NCI-H82 treated with DMSO at 0.1 percent for 48 hours (cell line): ENCODE measurements at regions not wholly inside any gene's neighbourhood (a gene's known extent, or its start where the extent isn't known, plus 50 kb on each side); places are given as distances from the start of the nearest gene placed in this dataset.
"Not testable (repeated sequence)": the region's sequence is repeated elsewhere in the genome, so short reads cannot be mapped to it uniquely, and the experiment has no call there.

Experiments used
- DNase-seq: peaks from one replicate; lab custom pipeline; 2025; ENCODE audit not compliant: unreplicated experiment; lab: John Stamatoyannopoulos, UW

DNA sequence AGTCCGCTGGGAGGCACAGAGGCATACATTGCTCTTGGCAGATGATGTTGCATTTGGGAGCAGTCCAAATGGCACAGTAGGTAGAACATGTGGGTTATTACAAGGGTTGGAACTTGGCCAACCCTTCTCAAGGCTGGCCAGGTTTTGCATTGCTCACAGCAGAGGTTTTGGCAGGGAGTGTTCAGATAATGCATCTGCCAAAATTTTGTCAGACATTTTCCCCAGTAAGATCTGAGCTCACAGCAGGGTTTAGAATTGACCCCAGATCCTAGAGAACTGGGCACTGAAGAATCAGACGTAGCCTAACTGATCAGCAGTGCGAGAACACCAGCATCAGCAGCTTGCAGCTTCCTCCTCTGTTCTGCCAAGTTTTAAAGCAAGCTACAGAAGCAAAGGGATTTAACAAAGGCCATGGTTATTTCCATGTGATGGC is 468.8 kb upstream of the KIF2B start:
- DNase-seq = no peak

DNA sequence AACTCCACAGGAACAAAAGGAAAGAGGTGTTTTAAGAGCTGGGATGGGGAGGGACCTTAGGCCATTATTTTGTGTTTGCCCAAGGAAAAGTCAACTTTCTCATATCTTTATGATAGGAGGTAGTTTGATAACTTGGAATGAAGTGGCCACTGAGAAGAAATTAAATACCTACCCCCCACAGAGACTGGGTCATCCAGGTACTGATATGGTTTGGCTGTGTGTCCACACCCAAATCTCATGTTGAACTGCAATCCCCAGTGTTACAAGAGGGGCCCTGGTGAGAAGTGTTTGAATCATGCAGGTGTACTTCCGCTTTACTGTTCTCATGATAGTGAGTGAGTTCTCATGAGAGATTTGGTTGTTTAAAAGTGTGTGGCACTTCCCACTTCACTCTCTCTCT is 477.9 kb upstream of the KIF2B start:
- no peak for DNase-seq

DNA sequence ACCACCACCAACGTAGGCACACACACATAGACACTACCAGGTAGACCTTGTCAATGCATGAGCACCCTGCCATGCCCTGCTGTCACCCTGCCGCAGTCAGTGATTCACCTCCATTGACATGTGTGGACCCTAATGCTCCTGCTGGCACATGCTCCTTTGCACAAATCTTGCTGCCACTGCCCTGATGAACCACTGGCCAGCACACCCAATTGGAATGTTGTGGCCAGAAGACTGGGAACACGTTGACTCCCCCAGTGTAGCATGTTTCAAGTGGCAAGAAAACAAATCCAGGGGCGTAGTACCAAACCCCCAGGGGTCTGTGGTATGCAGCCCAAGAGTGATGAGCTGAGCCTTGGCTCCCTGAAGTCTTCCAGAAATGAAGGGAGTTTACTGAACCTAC is 486.4 kb upstream of the KIF2B start:
- no peak for DNase-seq

DNA sequence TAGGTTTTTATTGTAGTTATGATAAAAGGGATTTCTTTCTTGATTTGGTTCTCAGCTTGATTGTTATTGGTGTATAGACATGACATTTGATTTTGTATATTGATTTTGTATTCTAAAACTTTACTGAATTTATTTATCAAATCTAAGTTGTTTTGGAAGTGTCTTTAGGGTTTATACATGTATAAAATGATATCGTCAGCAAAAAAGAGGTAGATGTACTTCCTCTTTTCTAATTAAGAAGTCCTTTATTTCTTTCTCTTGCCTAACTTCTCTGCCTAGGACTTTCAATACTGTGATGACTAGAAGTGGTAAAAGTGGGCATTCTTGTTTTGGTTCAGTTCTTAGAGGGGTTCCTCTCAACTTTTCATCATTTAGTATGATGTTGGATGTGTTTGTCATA is 487.3 kb upstream of the KIF2B start:
- DNase-seq = no peak

DNA sequence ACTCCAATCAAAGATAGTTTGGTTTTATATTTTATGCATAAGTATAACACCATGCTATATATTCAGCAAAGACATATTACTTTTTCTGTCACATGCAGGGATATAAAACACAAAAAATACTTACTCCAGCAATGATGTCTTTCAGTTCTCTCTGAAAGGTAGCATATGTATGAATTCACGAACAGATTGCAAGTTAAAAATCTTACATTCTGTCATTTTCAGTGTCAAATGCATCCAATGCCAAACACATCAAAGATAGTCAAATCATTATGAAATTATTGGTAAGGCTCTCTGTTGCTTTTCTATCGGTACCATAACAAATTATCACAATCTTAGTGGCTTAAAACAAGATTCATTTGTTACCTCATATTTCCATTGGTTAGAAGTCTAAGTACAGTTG is 492.0 kb upstream of the KIF2B start:
- no peak for DNase-seq

DNA sequence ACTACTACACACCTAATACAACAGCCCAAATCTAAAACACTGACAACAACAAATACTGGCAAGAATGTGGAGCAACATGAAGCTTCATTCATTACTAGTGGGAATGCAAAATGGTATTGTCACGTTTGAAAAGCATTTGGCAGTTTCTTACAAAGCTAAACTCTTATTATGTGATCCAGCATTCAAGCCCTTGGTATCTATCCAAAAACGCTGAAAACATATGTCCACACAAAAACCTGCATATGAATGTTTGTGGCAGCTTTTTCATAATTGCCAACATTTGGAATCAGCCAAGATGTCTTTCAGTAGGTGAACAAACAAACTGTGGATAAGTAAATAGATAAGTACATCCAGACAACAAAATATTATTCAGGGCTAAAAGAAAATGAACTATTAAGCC is 501.1 kb upstream of the KIF2B start:
- no peak for DNase-seq

DNA sequence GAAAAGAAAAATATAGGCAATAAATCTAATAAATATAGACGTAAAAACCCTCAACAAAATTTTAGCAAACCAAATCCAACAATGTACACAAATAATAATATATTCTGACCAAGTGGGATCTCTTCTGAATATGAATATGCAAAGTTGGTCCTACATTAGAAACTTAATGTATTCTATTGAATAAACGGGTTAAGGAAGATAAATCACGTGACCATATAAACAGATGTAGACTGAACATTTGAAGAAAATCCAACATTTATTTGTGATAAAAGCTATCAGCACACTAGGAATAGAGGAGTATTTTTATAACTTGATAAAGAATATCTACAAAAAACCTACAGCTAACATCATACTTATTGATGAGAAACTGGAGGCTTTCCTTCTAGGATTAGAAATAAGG is 502.8 kb upstream of the KIF2B start:
- DNase-seq = no peak

DNA sequence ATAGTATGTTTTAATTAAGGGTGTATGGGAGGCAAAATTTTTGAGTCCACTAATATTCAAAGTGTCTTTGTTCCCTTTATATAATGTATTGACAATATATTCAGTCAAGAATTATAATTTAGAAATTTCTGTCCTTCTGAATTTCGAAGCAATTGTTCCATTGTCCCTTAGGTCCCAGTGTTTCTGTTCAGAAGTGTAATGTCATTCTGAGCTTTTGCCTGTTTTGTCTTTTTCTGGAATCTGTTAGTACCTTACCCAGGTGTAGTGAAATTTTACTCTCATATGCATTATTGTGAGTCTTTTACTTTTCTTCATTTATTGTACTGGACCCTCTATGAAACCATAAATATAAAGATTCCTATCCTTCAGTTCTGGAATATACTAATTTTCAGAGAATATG is 505.7 kb upstream of the KIF2B start:
- no peak for DNase-seq

DNA sequence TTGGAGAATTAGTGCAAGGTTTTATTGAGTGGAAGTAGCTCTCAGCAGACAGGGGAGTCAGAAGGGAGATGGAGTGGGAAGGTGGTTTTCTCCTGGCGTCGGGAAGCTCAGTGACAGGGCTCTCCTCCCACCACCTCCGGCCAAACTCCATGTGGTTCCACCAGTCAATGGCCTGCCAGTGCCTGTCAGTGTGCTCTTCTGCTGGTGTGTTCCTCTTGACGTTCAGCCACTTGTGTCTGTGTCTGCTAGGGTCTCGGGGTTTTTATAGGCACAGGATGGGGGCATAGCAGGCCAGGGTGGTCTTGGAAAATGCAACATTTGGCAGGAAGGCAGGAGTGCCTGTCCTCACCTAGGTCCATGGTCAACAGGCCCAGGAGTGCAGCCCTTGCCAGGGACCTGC is 506.7 kb upstream of the KIF2B start:
- DNase-seq = no peak

DNA sequence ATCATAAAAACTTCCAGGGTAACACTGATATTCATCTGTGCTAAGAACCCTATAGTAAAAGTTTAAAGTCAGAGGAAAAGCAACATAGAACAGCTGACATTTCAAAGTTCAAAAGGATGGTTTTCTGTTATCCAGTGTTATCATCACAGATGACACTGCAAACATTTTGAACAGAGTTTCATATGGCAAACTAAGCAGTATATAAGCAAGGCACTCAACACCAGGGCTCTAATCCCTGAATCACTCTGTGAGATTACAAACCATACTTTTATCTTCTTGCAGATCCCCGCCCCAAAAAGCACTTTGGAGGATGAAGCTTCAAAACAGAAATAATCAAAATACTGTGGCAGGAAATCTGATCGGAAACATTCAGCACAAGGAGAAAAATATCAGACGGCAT is 508.2 kb upstream of the KIF2B start:
- DNase-seq = no peak

DNA sequence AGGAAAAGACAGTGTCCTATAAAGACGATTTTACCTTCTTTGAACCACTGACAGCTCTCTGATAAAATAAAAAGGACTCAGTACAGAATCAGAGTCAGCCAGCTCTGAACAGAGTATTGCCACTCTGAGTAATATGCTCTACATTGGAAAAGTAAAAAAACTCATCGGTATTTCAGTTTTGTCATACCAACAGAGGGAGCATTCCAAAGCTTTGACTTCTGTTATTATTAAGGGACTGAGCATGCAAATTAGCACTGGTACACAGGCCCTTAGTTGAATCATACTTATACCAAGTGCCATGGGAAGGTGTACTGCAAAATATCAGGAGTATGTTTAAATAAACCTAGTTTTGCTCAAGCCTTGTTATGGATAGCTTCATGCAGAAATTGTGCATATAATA is 509.0 kb upstream of the KIF2B start:
- no peak for DNase-seq

DNA sequence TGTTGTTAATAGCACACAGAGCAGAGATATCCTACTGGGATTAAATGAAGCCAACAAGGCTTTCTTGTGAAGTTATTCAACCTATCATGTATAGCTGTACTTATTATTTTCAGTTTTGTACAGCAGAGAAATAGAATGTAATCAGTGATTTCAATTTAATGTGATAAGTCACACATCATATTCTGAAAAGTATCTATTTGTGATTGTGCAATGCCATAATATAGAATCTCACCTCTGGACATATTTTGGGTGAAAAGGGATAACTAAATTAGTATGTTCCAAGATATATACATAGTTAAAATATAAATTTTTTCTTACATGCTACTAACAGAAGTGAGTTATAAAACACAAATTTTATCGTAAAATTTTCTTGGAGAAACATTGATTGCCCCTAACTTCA is 544.3 kb upstream of the KIF2B start:
- DNase-seq = no peak

DNA sequence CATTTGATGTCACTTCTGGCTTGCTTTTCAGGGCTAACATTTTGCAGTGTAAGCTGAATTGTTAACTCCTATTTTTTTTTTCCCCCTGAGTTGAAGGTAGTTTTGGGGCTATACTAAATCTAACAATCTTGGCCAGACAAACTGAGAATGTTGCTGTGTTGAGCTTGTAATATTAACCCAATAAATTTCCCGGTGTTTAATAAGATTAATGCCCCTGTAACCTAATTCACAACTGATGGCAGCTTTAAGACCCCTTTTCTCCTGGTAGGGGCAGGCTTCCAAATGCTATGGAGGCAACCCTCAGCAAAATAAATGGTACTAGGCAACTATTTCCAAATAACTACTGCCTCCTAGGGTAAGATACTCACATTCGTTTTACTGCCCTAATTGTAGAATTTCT is 549.6 kb upstream of the KIF2B start:
- DNase-seq = no peak

DNA sequence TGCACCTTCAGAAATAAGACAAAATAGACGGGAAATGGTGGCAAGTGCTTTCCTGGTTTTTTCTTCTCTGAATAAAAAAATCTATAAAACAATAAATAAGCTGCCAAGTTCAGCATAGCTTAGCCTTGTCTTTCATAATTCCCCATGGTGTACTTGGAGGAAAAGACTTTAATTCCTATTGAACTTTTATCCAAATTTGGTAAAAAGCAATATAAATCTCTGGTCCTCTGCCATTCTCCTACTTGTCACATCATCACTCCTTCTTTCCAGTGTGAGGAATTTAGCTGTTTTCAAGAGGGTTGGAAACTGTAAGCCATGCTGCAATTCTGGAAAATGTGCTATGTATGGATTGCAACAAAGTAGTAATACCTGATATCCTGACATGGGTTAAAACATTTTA is 551.8 kb upstream of the KIF2B start:
- no peak for DNase-seq

DNA sequence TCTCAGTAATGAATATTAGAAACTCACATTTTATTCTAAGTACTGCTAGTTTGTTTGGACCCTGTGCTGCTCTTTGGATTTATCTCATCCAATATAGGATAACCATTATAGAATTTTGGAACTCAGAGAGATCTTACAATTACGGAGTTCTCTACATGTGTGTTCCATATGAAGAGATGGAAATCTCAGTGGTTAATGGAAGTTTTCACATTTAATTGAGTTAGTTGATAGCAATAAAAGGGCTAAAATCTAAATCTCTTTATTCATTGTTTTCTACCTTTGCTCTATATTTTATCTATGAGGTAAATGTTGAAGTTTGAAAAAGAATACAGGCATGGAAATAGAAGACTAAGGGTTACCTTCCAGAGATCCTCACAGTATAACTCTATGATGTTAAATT is 558.0 kb upstream of the KIF2B start:
- no peak for DNase-seq

DNA sequence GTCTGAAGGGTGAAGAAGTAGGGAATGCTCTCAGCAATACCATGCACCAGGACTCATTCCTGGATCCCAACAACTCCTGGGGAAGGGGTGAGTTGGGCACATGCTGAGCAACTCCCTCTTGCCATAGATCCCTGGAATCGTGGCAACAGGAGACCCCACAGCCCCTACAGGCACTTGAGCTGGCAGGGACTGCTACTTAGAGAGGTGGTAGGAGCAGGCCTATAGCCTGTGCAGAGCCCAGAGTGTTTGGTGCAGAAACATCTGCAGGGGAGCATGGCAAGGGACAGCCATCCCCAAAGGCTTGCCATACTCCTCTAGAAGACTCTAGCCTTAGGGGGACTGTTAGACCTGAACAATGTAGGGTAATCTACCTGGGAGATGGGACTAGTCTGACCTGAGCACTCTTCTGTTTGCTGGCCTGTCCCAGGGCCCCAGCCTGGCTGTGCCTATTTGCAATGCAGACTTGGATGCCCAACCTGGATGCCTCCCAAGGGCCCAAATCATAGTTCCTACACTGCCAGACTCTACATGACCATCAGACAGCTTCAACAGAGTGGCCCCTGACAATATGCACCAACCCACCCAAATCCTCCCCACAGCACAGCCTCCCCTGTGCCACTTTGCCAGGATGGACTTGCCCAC is 568.6 kb upstream of the KIF2B start:
- DNase-seq = no peak

DNA sequence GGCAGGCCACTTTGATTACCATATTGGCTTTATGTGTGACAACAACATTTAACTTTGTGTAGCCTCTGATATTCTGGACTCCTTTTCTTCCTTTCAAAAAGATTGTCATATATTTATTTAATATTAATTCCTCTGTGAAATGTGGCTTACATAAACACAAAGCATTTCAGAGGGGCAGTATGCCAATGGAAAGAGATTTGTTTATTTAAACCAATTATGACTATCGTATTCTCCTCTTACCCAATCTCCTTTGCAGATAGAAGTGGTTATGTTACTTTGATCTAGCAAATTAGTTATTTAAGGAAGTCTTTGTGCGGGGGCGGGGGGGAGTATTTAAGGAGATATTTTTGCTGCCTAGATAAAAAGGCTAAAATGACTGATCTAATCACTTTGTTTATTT is 573.7 kb upstream of the KIF2B start:
- DNase-seq = no peak

DNA sequence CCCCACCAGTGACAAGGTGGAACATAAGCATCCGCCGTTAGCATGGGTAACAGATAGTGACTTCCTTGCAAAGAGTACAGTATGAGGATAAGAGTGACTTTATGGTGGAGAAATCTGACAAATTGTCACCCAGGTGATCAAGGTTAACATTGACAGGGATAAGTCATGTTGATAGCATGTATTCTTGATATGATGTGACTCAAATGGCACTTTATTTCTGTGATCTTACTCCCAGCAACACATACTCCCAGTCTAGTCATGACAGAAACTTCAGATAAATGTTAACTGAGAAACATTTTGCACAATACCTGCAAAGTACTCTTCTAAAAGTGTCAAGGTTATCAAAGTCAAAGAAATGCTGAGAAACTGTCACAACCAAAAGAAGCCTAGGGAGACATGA is 588.6 kb upstream of the KIF2B start:
- DNase-seq = no peak

DNA sequence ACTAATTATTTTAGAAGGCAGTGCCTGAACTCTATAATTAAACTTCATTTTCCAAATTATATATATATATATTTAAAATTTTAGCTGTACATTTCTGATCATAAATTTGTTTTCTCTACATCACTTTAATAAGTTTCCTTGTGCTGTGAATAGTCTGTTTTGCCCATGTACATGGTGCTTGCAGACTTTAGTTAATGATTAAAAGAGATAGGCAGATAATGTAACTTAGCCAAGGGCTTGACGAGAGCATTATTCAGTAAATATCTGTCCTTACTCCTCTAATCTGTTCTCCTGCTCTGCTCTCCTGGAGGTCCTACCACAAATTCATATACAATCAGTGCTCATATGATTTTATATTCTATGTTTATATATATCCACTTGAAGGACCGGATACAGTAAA is 595.2 kb upstream of the KIF2B start:
- no peak for DNase-seq

DNA sequence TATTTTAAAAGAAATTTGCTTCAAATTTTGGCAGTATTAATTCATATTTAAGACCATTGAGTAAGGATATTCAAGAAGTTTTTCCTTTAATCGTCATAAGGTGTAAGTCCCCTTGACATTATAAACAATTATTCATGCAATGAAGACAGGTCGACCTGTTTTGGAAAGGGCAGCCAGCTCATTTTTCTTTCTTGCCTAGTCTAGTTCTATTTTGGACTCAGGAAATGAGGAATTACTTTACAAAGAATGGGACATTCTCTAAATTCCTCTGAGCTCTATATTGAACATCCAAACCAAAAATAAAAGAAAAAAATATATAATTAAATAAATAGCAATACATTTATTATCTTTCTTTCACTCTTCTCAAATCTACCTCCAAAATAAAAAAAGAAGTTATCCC is 595.6 kb upstream of the KIF2B start:
- DNase-seq = no peak

DNA sequence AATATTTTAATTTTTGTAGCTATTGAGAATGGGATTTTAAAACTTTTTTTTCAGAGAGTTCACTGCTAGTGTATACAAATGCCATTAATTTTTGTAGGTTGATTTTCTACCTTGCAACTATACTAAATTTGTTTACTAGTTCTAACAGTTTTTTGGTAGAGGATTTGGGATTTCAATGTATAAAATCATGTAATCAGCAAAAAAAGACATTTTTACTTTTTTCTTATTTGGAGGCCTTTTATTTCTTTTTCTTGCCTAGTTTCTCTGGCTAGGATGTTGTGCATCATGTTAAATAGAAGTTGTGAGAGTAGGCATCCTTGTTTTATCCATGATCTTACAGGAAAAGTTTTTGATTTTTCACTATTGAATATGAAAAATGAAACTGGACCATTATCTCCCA is 602.9 kb upstream of the KIF2B start:
- no peak for DNase-seq

DNA sequence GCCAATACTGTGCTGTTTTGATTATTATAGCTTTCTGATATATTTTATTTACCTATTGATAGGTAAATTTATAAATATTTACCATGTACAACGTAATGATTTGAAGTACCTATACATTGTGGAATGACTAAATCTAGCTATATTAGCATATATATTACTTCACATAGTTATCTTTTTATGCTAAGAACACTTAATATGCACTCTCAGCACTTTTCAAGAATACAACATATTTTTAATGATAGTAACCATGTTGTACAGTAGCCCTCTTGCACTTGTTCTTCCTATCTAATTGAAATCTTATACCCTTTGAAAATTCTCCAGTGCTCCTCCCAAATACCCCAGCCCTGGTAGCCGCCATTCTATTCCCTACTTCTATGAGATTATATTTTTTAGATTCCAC is 604.0 kb upstream of the KIF2B start:
- DNase-seq = no peak

DNA sequence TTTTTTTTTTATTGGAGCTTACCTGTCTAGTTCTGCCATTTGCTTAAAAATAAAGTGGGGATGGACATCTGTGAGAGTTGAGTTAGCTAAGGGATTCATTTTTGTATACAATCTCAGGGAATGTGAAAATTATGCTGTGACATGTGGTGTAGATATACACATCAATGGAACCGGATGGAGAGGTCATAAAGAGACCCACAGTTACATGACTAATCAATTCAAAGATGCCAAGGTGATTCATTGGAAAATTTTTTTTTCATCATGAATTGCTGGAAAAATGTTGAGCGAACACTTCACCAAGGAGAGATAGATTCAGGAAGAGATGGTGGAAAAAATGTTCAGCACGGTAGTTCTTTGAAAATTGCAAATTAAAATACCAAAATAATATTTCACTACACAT is 605.4 kb upstream of the KIF2B start:
- DNase-seq = no peak

DNA sequence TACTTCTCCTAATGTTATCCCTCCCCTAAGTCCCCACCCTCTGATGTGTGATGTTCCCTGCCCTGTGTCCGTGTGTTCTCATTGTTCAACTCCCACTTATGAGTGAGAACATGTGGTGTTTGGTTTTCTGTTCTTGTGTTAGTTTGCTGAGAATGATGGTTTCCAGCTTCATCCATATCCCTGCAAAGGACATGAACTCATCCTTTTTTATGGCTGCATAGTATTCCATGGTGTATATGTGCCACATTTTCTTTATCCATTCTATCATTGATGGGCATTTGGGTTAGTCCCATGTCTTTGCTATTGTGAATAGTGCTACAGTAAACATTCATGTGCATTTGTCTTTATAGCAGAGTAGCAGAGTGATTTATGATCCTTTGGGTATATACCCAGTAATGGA is 613.8 kb upstream of the KIF2B start:
- DNase-seq = not testable (repeated sequence)
